GM04503 (cell line): ENCODE measurements at regions not wholly inside any gene's neighbourhood (a gene's known extent, or its start where the extent isn't known, plus 50 kb on each side); places are given as distances from the start of the nearest gene placed in this dataset.
A peak's percentile ranks its signal among the peaks of the same experiment; 100 is the strongest.
"Not testable (repeated sequence)": the region's sequence is repeated elsewhere in the genome, so short reads cannot be mapped to it uniquely, and the experiment has no call there.

Source experiments
- DNase-seq: peaks from one replicate; pipeline ENCODE4 v3.0.0-alpha.2; 2012; ENCODE audit warnings: low read depth

GRCh38 chr10:36872702-36873393 is 252.6 kb upstream of the ANKRD30A start:
- no peak for DNase-seq

DNA sequence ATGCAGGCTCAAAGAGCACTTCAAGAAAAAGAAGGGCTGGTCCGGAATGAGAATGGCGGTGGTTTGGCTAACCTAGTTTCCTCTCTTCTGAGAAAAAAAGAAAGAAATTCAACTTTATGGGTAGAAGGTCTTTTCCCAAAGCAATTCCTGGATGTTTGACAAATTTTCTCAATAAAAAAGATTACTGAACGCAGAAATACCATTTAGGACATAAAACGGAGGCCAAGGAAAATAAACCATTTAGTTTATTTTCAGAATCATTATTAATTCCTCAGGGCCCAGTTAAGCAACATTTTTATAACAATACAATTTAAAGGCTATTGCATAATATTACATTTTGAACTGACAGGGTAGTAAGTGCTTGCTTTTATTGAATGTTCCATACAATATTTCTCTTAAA is 284.6 kb upstream of the ANKRD30A start:
- no peak for DNase-seq

- DNase-seq = no peak
Measured at GRCh38 chr10:36837416-36837815, 288.0 kb upstream of the ANKRD30A start.

GRCh38 chr10:36819781-36820180 is 305.6 kb upstream of the ANKRD30A start:
- no peak for DNase-seq

DNA sequence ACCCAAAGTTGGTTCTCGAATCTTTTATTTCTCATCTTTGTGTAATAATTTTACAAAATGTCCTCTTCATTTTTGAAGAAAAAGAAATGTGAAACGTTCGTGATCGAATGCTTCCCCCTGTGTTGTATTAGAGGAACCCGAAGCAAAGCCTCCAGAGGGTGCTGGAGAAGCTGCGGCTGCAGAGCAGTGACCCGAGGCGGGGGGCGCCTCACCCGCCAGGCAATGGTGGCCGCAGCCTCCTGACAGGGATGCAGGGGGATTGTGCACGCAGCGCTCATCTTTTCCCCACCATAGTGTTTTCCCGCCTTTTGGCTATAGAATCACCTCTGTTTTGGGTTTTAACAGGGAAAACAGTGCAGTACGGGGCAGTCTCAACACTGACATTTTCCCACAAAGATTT is 307.5 kb upstream of the ANKRD30A start:
- DNase-seq = no peak

DNA sequence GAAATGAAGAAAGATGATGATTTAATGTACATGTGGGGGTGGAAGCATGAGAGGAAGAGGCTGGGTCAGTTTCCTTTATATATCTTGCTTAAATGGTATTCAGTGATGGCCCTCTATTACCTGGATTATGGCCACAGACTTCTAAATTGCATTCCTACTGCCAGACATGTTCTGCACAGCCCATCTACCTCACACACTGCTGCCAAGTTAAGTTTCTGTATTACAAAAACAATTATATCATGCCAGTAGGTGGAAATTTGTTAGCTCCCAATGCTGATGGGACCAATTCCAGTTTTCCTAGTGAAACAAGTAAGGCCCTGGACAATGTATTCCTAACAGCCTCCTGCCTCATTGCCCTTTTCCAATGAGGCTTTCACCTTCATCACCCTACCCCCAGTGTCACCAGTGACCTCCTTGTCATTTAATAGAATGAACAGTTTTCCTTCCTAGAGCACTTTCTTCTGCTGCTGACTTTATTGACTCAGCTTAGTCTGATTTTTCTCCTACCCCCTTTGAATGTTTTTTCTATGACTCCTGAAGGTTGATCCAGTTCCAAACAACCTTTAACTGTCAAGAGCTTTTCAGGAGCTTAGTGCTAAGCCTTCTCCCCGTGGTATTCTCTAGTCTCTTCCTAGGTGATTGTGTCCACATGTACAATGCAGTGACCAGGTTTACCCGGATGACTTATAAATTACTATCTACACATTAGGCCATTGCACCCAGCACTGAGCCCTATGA is 316.6 kb upstream of the ANKRD30A start:
- DNase-seq = no peak

- DNase-seq = no peak
Measured at GRCh38 chr10:36803229-36803628, 322.2 kb upstream of the ANKRD30A start.

- no peak for DNase-seq
Measured at GRCh38 chr10:36802490-36803153, 322.8 kb upstream of the ANKRD30A start.

- DNase-seq = no peak
Measured at GRCh38 chr10:36801660-36802059, 323.7 kb upstream of the ANKRD30A start.

DNA sequence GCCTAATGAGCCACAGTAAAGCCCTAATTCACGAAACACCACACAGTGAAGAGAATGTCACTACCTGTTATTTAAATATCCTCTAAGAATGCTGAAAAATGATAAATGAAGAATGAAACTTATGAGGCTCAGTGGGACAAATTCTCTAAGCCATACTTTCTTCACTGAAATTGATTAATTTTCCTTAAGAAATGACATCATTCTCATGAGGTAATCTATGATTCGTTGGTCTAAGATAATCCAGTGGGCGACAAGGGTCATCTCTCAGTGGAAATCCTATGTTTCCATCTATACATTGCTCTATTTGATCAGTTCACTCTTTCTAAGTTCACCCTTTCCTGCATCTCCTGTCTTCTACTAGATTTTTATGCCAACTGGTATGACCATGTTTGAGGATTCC is 330.4 kb upstream of the ANKRD30A start:
- no peak for DNase-seq

DNA sequence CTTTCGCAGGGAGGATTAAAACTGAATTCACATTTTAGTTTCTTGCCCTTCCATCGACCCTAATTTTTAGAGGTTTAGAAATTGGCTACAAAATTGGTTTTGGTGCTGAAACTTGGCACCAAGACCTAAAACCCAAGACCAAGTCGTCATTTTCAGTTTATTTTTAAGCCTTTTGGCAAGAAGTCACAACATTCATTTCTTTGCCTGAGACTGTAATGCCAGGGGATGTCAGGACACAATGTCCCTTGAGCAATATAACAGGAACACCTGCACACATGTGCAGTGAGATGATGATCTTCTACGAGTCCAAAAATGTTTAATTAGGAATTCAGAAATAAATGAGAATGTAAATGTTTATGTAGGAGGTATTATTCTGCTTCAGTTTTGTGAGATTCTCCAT is 335.4 kb upstream of the ANKRD30A start:
- no peak for DNase-seq

DNA sequence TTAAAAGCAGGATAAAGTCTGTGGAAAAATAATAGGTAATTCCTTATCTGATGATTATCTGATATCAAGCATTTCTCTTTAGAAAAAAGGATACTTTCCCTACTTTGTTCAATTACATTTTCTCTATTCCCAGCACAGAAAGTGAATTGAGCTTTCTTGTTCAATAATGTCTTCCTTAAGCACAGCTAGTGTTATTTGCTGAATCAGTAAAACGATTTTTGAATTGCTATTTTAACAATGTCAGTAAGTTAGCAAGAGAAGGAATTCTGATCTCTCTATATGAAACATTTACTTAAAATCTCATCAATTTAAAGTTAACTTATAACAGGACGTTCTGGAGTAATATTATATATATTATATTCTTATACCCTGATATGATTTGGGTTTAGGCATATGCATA is 337.2 kb upstream of the ANKRD30A start:
- DNase-seq = no peak

DNA sequence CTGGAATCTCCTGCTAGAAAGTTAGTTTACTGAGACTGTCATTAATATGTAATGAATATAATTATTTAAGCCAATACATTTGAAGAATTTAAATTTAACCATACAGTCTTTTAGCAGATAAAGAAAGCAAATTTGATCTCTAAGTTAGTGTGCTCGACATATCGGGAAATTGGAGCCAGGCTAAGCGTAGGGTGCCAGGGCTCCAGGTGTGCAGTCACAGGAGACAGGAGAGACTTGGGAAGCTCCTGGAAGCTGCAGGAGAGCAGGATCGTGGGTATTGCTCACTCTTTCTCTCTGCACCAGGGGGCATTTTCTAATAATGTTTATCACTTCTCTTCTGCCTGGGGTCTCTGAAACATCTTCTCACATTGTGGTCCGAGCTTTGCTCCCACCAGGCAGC is 342.0 kb upstream of the ANKRD30A start:
- DNase-seq = no peak

DNA sequence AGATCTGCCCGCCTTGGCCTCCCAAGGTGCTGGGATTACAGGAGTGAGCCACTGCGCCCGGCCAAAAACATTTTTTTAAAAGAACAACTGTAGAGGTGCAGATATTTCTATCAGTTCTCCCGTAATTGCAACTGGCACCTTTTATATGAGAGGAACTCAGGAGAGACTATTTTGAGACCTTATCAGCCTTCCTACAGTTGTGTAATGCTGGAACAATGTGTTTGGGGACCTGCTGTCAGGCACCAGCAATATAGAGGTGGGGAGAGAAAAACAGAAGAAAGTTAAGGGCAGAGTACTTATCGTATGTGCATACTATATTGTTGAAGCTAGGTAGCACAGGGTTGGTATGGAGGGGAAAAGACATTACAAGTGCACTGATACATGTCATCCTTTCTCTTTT is 343.8 kb upstream of the ANKRD30A start:
- DNase-seq = no peak

DNA sequence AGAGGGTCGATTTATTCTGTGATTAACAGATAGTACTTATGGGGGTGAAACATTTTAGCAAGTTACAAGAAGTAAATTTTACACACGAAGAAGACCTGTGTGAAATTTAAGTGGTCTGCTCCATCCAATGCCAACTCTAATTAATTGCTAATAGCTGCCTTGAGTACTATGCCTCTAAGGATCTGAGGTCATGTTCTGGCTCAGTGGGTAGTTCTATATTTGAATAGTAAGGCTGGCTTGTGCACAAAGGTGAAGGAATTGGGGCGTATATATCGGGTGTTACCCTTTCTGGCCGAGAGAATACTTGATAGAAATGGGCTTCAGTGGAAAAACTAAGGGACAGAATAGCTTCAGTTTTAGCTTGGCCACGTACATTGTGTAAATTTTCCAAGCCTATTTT is 345.2 kb upstream of the ANKRD30A start:
- DNase-seq = no peak

DNA sequence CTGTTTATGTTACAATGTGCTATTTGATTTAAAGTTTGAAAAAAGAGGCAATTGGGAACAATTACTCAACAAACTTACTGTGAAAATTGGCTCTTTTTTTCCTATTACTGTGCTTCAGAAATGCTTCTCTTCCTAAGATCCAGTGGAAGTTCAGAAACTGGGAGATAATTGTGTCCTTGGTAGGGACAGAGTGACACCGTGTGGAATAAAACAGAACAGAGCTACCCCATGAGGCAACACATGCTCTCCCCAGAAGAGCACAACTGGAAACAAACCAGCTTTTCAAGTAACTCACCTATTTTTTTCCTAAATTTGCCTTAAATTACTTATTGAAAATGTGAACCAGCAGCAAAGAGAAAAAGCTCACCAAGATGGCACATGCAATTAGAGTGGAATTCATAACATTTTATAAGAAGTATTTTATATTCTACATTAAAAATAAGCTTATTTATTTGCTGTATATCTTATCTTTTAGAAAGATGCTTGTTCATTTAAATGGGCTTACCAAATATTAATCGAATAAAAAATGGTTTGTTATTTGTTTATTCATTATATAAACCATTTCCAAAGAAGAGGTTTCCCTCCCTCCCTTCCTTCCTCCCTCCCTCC is 346.1 kb upstream of the ANKRD30A start:
- peak; percentile 37 for DNase-seq

DNA sequence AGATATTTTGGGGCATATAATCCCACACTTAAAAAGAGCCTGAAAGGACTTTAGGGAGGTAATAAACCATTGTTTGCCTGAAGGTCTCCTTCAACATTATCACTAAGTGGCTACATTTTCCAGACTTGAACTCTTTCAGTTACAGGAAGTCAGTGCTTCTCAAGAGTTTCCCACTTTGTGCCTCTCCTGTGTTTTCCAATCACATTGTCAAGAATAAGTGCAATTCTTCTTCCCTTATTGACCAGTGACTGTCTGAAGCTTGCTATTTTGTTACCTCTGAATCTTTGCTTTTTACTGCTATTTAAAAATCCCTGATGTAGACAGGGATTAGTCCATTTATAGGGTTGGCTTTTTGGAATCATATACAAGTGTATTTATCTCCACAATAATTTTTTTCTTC is 346.7 kb upstream of the ANKRD30A start:
- DNase-seq = no peak

DNA sequence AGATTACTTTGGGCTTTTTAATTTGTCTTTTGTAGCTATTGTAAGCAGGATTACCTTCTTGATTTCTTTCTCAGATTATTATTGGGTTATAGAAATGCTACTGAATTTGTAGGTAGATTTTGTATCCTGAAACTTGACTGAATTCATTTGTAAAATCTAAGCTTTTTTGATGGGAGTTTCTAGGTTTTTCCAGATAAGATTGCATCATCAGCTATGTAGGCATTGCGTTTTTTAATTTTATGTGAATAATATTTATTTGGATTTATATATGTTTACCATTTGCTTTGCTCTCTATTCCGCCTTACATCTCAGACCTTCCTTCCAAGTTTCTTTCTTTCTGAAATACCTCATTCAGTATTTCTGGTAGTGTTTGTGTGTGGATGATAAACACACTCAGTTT is 351.7 kb upstream of the ANKRD30A start:
- no peak for DNase-seq

- no peak for DNase-seq
Measured at GRCh38 chr10:36771725-36772124, 353.7 kb upstream of the ANKRD30A start.

DNA sequence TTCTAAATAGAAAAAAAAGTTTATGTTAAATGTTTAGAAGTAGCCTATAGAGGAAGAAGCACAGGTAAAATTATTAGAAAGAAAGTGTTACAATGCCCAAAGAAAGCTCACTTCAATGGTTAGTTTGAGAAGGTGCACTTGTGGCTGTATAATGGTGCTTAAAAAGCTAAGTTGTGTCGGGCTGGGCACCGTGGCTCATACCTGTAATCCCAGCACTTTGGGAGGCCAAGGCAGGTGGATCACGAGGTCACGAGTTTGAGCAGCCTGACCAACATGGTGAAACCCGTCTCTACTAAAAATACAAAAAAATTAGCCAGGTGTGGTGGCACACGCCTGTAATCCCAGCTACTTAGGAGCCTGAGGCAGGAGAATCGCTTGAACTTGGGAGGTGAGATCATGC is 355.7 kb upstream of the ANKRD30A start:
- not testable (repeated sequence) for DNase-seq

- DNase-seq = no peak
Measured at GRCh38 chr10:36766940-36767339, 358.5 kb upstream of the ANKRD30A start.

- no peak for DNase-seq
Measured at GRCh38 chr10:36766415-36766810, 359.0 kb upstream of the ANKRD30A start.
